ENCODE measurements at regions not wholly inside any gene's neighbourhood (a gene's known extent, or its start where the extent isn't known, plus 50 kb on each side); places are given as distances from the start of the nearest gene placed in this dataset.
A peak's percentile ranks its signal among the peaks of the same experiment; 100 is the strongest.

DNA sequence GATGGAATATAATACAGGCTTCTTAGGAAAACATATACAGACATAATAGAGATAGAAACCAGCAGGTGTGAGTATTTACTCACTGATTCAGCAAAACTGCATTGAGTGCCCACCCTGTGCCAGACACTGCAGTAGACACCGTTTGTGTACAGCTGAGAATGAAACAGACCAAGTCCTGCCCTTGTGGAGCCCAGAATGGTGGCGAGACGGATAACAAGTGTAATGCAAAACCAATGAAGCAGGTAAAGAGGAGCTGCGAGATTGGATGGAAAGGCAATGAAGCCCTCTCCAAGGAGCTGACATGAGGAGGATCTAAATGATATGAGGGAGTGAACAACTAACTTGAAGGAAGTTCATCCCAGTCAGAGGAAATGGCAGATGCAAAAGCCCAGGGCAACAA, 256.4 kb downstream of the MEX3B start:
- TF ChIP-seq, protein P1, sequence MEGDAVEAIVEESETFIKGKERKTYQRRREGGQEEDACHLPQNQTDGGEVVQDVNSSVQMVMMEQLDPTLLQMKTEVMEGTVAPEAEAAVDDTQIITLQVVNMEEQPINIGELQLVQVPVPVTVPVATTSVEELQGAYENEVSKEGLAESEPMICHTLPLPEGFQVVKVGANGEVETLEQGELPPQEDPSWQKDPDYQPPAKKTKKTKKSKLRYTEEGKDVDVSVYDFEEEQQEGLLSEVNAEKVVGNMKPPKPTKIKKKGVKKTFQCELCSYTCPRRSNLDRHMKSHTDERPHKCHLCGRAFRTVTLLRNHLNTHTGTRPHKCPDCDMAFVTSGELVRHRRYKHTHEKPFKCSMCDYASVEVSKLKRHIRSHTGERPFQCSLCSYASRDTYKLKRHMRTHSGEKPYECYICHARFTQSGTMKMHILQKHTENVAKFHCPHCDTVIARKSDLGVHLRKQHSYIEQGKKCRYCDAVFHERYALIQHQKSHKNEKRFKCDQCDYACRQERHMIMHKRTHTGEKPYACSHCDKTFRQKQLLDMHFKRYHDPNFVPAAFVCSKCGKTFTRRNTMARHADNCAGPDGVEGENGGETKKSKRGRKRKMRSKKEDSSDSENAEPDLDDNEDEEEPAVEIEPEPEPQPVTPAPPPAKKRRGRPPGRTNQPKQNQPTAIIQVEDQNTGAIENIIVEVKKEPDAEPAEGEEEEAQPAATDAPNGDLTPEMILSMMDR (IDR thresholded peaks at IDR 0.05; ENCODE audit: insufficient read depth, low read length, severe bottlenecking) = no peak
- no peaks in the 10 kb centered on the region for H3K36me3 ChIP-seq (ENCODE audit: control insufficient read depth, insufficient read depth, low read length)
- no peak for DNase-seq (ENCODE audit: low read depth)
- peak; percentile 55 for FAIRE-seq
- no peaks in the 10 kb centered on the region for H3K27me3 ChIP-seq (ENCODE audit: control insufficient read depth, insufficient read depth, low read length)
- H3K4me3 ChIP-seq (ENCODE audit: low read depth, low read length) = no peak overlapping the region

DNA sequence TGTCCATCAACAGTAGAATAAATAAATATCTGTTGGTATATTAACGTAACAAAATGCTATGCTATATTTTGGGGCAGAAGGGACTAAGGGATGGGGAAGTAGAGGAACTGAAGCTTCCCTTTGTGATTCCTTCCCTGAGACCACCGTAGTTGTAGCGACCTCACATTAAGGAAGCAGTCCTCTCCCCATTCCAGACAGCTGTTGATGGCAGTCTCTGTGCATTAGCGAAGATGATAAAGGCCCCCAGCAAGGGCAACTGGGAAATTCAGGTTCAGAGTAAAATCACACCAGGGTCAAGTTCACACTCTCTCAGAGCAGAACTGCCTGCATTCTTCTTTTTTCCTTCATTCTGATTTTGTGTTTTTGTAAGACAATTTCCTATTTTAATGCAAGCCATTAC, 259.0 kb downstream of the MEX3B start:
- TF ChIP-seq, protein P1 (IDR thresholded peaks at IDR 0.05; ENCODE audit: insufficient read depth, low read length, severe bottlenecking) = no peak
- H3K36me3 ChIP-seq (ENCODE audit: control insufficient read depth, insufficient read depth, low read length) = no peaks in the 10 kb centered on the region
- no peak overlapping the region for H3K4me3 ChIP-seq (ENCODE audit: low read depth, low read length)
- DNase-seq (ENCODE audit: low read depth) = no peak
- no peak for FAIRE-seq
- H3K27me3 ChIP-seq (ENCODE audit: control insufficient read depth, insufficient read depth, low read length) = no peaks in the 10 kb centered on the region

DNA sequence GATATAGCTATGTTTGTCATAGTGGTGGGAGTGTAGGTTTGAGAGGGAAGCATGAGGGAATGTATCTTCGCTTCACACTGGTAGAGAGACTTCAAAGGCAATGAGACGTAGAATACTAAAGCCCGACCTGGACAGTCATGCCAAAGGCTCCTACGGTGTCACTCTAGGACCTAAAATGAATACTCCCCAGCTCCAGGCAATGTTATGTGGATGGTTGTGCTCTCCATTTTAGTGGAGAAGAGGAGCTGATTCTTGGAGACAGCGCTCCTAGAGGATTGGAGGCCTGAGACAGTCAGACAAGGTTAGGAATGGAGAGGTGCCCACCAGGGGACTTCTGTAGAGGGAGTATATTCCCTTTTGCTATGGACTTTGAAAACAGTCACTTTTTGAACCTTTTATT, 260.1 kb downstream of the MEX3B start:
- H3K4me3 ChIP-seq (ENCODE audit: low read depth, low read length) = no peak overlapping the region
- DNase-seq (ENCODE audit: low read depth) = no peak
- FAIRE-seq = peak; percentile 72
- H3K36me3 ChIP-seq (ENCODE audit: control insufficient read depth, insufficient read depth, low read length) = no peaks in the 10 kb centered on the region
- TF ChIP-seq, protein P1 (IDR thresholded peaks at IDR 0.05; ENCODE audit: insufficient read depth, low read length, severe bottlenecking) = no peak
- H3K27me3 ChIP-seq (ENCODE audit: control insufficient read depth, insufficient read depth, low read length) = no peaks in the 10 kb centered on the region

DNA sequence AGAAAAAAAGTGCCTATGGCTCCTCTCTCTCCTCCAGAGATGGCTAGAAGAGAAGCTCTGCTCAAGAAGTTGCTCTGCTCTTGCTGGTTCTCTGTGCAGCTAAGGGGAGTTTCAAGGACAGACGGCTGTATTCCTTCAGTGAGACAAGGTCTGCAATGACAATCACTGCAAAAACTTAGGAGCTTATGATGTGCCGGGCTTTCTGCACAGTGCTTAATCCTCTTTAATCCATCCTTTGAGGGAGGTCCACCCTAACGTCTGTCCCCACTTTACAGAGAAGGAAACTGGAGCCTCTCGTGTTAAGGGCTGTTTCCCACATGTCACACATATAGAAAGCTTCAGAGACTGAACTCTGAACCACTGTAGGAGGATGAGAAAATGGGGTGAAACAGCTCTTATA, 260.6 kb downstream of the MEX3B start:
- no peaks in the 10 kb centered on the region for H3K36me3 ChIP-seq (ENCODE audit: control insufficient read depth, insufficient read depth, low read length)
- FAIRE-seq = no peak
- TF ChIP-seq, protein P1 (IDR thresholded peaks at IDR 0.05; ENCODE audit: insufficient read depth, low read length, severe bottlenecking) = no peak
- no peak overlapping the region for H3K4me3 ChIP-seq (ENCODE audit: low read depth, low read length)
- no peaks in the 10 kb centered on the region for H3K27me3 ChIP-seq (ENCODE audit: control insufficient read depth, insufficient read depth, low read length)
- no peak for DNase-seq (ENCODE audit: low read depth)

DNA sequence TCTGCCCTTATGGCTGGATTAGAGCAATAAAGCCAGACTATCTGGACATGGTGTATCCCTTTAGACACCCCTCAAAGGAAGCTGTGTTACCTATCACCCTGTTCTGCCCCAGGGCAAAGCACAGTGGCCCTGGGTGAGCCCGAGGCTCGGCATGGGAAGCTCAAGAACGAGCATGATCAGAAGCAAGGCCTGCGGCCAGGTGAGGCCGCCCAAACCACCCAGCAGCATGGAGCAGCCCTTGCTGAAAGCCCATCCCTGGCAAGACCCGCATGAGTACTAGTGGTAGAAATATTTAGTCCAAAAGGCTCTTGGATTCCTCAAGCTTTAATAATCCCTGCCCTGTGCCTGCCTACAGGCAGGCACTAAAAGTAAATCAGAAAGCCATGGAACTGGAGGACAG, 261.1 kb downstream of the MEX3B start:
- no peak for DNase-seq (ENCODE audit: low read depth)
- no peaks in the 10 kb centered on the region for H3K36me3 ChIP-seq (ENCODE audit: control insufficient read depth, insufficient read depth, low read length)
- H3K4me3 ChIP-seq (ENCODE audit: low read depth, low read length) = no peak overlapping the region
- FAIRE-seq = no peak
- TF ChIP-seq, protein P1 (IDR thresholded peaks at IDR 0.05; ENCODE audit: insufficient read depth, low read length, severe bottlenecking) = no peak
- H3K27me3 ChIP-seq (ENCODE audit: control insufficient read depth, insufficient read depth, low read length) = no peaks in the 10 kb centered on the region

DNA sequence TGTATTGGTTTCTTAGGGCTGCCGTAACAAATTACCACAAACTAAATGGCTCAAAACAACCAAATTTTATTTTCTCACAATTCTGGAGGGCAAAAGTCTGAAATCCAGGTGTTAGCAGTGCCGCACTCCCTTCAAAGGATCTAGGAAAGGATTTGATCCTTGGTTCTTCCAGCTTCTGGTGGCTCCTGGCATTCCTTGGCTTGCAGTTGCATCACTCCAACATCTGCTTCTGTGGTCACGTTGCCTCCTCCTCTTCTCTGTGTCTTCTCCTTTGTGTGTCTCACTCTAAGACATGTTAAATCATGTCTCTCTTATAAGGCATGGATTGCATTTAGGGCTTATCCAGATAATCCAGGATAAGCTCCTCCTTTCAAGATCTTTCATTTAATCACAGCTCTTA, 262.2 kb downstream of the MEX3B start:
- peak; percentile 13 for FAIRE-seq
- Histone ChIP-seq H3K27me3 (ENCODE audit: control insufficient read depth, insufficient read depth, low read length) (no peaks in the 10 kb centered on the region), H3K36me3 (ENCODE audit: control insufficient read depth, insufficient read depth, low read length) (no peaks in the 10 kb centered on the region), H3K4me3 (ENCODE audit: low read depth, low read length) (no peak overlapping the region)
- no peak for DNase-seq (ENCODE audit: low read depth)
- TF ChIP-seq, protein P1 (IDR thresholded peaks at IDR 0.05; ENCODE audit: insufficient read depth, low read length, severe bottlenecking) = no peak

Measured in bronchial epithelial cell (primary cell).